ENCODE measurements at regions not wholly inside any gene's neighbourhood (a gene's known extent, or its start where the extent isn't known, plus 50 kb on each side); places are given as distances from the start of the nearest gene placed in this dataset.
A peak's percentile ranks its signal among the peaks of the same experiment; 100 is the strongest.

DNA sequence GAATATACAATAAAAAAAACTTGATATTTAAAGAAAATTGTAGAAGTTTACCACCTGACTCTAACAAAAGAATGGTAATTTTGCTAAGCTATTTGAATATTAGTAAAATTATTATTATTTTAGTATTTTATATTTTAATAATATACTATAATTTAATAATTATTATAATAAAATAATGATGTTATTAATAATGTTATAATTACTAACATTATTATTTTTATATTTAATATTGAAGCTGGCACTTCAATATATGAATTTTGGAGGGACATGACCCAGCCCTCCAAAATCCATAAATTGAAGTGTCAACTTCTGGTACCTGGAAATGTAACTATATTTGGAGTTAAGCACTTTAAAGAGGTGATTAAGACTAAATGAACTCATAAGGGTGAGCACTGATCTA, 486.1 kb upstream of the CDH9 start:
- no peak overlapping the region for H3K4me3 ChIP-seq (replicated peaks; ENCODE audit: low read depth, low read length)
- DNase-seq (ENCODE audit: low read depth) = no peak
- TF ChIP-seq, protein P1, sequence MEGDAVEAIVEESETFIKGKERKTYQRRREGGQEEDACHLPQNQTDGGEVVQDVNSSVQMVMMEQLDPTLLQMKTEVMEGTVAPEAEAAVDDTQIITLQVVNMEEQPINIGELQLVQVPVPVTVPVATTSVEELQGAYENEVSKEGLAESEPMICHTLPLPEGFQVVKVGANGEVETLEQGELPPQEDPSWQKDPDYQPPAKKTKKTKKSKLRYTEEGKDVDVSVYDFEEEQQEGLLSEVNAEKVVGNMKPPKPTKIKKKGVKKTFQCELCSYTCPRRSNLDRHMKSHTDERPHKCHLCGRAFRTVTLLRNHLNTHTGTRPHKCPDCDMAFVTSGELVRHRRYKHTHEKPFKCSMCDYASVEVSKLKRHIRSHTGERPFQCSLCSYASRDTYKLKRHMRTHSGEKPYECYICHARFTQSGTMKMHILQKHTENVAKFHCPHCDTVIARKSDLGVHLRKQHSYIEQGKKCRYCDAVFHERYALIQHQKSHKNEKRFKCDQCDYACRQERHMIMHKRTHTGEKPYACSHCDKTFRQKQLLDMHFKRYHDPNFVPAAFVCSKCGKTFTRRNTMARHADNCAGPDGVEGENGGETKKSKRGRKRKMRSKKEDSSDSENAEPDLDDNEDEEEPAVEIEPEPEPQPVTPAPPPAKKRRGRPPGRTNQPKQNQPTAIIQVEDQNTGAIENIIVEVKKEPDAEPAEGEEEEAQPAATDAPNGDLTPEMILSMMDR (IDR thresholded peaks at IDR 0.05; ENCODE audit: low read length, missing control alignments) = no peak

DNA sequence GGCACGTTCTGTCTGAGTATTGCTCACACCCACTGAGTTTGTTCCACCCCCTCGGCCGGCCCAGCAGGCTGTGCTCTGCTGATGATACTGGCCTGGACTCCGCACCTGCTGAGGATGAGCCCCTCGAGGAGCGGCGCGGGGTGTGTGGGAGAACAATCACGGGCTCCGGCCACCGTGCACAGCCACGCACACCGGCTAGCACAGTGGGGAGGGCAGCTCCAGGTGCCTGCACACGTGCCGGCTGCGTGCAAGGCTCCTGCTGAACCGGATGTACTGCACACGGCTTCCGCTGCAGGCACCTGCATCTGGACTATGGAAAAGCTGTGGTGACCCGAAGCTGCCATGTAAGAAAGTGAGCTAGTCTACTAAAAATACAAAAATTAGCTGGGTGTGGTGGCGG, 485.2 kb upstream of the CDH9 start:
- no peak overlapping the region for H3K4me3 ChIP-seq (replicated peaks; ENCODE audit: low read depth, low read length)
- TF ChIP-seq, protein P1 (IDR thresholded peaks at IDR 0.05; ENCODE audit: low read length, missing control alignments) = no peak
- DNase-seq (ENCODE audit: low read depth) = no peak

DNA sequence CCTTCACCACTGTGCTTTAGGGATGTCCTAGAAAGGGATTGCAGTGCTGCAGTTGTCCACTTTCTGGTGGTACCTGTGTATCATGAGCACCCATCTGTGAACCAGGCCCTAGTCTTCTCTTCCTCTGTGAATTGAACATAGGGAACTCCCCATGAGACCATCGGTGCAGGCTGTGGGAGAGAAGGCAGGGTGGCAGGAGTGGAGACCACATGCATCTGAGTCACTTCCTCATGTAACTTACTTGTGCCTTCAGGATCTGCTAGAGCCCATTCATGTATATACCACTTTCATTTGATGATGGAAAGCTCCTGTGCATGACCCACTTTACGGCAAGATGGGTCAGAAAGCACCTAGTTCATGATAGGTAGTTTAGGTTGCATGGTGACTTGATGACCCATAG, 478.1 kb upstream of the CDH9 start:
- no peak for DNase-seq (ENCODE audit: low read depth)
- H3K4me3 ChIP-seq (replicated peaks; ENCODE audit: low read depth, low read length) = no peak overlapping the region
- TF ChIP-seq, protein P1 (IDR thresholded peaks at IDR 0.05; ENCODE audit: low read length, missing control alignments) = no peak

DNA sequence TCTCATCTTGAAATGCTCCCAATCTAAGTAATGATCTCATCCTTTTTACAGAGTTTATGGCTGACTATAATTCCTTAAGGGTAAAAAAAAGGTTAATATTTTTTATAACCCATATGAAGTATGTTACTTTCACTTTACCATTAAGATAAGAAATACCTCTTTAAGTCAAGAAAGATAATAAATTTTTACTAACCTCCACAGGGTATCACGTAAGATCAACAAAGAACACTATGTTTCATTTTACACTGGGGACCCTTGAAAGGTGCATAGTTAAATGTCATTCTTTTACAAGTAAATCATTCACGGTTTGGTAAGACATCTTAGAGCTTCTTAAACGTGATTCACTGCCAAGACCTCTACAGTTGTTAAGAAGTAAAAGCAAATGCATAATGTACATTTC, 472.7 kb upstream of the CDH9 start:
- DNase-seq (ENCODE audit: low read depth) = peak; percentile 1
- TF ChIP-seq, protein P1 (IDR thresholded peaks at IDR 0.05; ENCODE audit: low read length, missing control alignments) = no peak
- H3K4me3 ChIP-seq (replicated peaks; ENCODE audit: low read depth, low read length) = peak overlapping the region; percentile 17

DNA sequence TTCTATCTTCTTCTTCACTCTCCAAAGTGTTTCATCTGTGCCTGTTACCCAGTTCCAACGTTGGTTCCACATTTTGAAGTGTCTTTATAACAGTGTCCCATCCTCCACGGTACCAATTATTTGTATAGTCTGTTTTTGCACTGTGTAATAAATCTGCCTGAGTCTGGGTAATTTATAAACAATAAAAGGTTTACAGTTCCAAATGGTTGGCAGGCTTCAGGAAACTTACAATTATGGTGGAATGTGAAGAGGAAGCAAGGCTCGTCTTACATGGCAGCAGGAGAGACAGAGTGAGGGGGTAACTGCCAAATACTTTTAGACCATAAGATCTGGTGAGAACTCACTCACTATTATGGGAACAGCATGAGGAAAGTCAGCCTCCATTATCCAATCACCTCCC, 465.4 kb upstream of the CDH9 start:
- TF ChIP-seq, protein P1 (IDR thresholded peaks at IDR 0.05; ENCODE audit: low read length, missing control alignments) = no peak
- no peak for DNase-seq (ENCODE audit: low read depth)
- H3K4me3 ChIP-seq (replicated peaks; ENCODE audit: low read depth, low read length) = no peak overlapping the region

DNA sequence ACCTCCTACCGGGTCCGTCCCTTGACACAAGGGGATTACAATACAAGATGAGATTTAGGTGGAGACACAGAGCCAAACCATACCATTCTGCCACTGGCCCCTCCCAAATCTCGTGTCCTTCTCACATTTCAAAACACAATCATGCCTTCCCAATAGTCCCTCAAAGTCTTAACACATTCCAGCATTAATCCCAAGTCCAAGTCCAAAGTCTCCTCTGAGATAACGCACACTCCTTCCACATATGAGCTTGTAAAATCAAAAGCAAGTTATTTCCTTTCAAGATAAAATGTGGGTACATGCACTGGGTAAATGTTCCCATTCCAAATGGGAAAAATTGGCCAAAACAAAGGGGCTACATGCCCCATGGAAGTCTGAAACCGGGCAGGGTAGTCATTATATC, 463.9 kb upstream of the CDH9 start:
- no peak overlapping the region for H3K4me3 ChIP-seq (replicated peaks; ENCODE audit: low read depth, low read length)
- no peak for DNase-seq (ENCODE audit: low read depth)
- TF ChIP-seq, protein P1 (IDR thresholded peaks at IDR 0.05; ENCODE audit: low read length, missing control alignments) = no peak

DNA sequence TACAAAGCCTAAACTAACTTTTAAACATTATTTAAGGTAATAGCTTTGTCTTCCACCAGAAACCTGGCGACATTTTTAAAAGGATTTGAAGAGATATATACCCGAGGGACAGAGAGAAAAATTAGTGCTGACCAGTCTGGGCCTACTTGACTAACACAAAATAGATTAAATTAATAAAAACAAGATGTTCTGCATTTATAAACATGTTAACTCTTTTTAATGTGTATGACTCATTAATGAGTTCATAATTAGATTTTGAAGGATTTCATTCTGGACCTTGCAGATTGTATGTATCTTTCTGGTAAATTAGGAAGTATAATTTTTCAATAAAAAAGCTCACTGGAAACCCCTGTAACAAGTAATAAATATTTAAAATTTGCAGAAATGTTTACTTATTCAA, 459.1 kb upstream of the CDH9 start:
- no peak for DNase-seq (ENCODE audit: low read depth)
- TF ChIP-seq, protein P1 (IDR thresholded peaks at IDR 0.05; ENCODE audit: low read length, missing control alignments) = no peak
- no peak overlapping the region for H3K4me3 ChIP-seq (replicated peaks; ENCODE audit: low read depth, low read length)

Data from fibroblast of pulmonary artery (primary cell).